GM19395 (cell line): ENCODE measurements at regions not wholly inside any gene's neighbourhood (a gene's known extent, or its start where the extent isn't known, plus 50 kb on each side); places are given as distances from the start of the nearest gene placed in this dataset.

Experiments used
- ATAC-seq: cut with Tn5 transposase; IDR thresholded peaks from one replicate; pipeline ENCODE4 v1.9.1; 2021; ENCODE audit warnings: mild to moderate bottlenecking, moderate library complexity; ENCODE audit not compliant: unreplicated experiment

GRCh38 chr14:62347562-62348011, 585.4 kb downstream of the SNAPC1 start:
- ATAC-seq, result no peak

GRCh38 chr14:62357362-62357761, 595.1 kb downstream of the SNAPC1 start:
- no peak for ATAC-seq

GRCh38 chr14:62364161-62364560, 601.9 kb downstream of the SNAPC1 start:
- no peak for ATAC-seq

- ATAC-seq, result no peak
Measured at GRCh38 chr14:62364800-62365280, 602.6 kb downstream of the SNAPC1 start.

- no peak for ATAC-seq
Measured at GRCh38 chr14:62369919-62370560, 607.8 kb downstream of the SNAPC1 start.

- ATAC-seq, result no peak
Measured at GRCh38 chr14:62373944-62374343, 611.7 kb downstream of the SNAPC1 start.

- no peak for ATAC-seq
Measured at GRCh38 chr14:62378057-62378456, 615.8 kb downstream of the SNAPC1 start.

- ATAC-seq, result no peak
Measured at GRCh38 chr14:62381311-62382070, 619.3 kb downstream of the SNAPC1 start.

- no peak for ATAC-seq
Measured at GRCh38 chr14:62409169-62409568, 636.1 kb downstream of the KCNH5 start.

GRCh38 chr14:62409626-62410300, 635.5 kb downstream of the KCNH5 start:
- ATAC-seq, result no peak

GRCh38 chr14:62420847-62421246, 624.4 kb downstream of the KCNH5 start:
- no peak for ATAC-seq

- ATAC-seq, result no peak
Measured at GRCh38 chr14:62428429-62429203, 616.6 kb downstream of the KCNH5 start.

- no peak for ATAC-seq
Measured at GRCh38 chr14:62429683-62430082, 615.6 kb downstream of the KCNH5 start.

GRCh38 chr14:62431496-62431895, 613.8 kb downstream of the KCNH5 start:
- no peak for ATAC-seq

- no peak for ATAC-seq
Measured at GRCh38 chr14:62432955-62433354, 612.3 kb downstream of the KCNH5 start.

GRCh38 chr14:62436261-62436660, 609.0 kb downstream of the KCNH5 start:
- ATAC-seq, result no peak

- no peak for ATAC-seq
Measured at GRCh38 chr14:62439210-62439609, 606.0 kb downstream of the KCNH5 start.

- no peak for ATAC-seq
Measured at GRCh38 chr14:62443796-62444195, 601.5 kb downstream of the KCNH5 start.

- no peak for ATAC-seq
Measured at GRCh38 chr14:62445570-62445969, 599.7 kb downstream of the KCNH5 start.

- no peak for ATAC-seq
Measured at GRCh38 chr14:62451221-62451620, 594.0 kb downstream of the KCNH5 start.

- no peak for ATAC-seq
Measured at GRCh38 chr14:62453226-62453625, 592.0 kb downstream of the KCNH5 start.
